ENCODE measurements at regions not wholly inside any gene's neighbourhood (a gene's known extent, or its start where the extent isn't known, plus 50 kb on each side); places are given as distances from the start of the nearest gene placed in this dataset.

DNA sequence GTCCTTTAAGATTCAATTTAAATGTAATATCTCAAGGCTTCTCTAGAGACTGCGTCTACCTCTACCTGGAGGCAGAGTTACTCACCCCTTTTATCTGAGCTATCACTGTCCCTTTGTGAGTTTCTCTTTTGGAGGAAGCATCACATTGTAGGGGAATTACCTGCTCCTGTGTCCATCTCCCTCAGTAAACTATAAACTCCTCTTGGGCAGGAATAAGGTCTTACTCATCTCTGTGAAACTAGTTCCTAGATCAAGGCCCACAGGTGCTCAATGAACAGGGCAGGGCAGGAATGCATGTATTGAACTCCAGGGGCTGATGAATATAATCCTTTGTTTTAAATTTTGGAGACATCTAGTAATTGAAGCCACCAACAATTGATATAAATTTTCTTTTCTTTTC lies 139.8 kb upstream of the ERCC6L2 start:
- no peak for DNase-seq (ENCODE audit: extremely low read depth in 1 of 2, low read depth in 1 of 2)

DNA sequence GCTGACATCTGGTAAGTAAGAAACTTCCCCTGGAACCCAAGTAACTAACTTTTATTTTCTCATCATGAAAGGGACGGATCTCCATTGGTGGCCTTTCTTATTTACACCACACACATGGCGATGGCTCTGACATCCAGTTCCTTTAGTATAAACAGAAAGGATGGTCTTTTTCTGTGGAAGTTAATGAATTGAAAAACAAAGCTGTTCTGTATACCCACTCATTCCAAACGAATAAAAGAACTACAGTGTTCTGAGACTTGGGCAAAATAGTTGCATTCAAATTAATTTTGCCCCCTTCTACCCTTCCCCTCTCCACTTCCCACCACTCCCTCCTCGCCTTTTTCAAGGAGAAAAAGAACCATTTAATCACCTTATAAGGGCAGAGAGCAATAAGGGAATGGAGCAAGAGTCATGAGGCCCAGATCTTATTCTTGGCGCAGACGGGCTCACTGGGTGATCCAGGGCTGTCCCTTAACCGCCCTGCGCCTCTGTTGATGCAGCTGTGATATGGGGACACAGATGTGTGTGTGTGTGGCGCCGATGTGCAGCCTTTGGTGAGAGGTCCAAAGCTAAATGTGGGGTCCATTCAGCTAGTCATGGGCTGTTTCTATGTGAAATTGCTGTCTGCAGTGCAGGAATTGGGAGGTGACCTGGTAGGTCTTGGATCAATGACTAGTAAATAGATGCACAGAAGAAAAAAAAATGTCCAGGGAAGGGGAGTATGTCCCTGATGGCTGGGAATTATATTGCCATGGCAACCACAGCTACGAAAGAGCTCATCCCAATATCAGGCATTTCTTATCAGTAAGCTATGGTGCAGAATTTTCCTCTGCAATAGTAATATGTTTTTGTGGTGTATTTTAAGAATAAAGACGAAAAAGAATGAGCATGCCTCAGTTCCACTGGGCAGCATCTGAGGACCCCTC lies 141.5 kb upstream of the ERCC6L2 start:
- DNase-seq (ENCODE audit: extremely low read depth in 1 of 2, low read depth in 1 of 2), result no peak

DNA sequence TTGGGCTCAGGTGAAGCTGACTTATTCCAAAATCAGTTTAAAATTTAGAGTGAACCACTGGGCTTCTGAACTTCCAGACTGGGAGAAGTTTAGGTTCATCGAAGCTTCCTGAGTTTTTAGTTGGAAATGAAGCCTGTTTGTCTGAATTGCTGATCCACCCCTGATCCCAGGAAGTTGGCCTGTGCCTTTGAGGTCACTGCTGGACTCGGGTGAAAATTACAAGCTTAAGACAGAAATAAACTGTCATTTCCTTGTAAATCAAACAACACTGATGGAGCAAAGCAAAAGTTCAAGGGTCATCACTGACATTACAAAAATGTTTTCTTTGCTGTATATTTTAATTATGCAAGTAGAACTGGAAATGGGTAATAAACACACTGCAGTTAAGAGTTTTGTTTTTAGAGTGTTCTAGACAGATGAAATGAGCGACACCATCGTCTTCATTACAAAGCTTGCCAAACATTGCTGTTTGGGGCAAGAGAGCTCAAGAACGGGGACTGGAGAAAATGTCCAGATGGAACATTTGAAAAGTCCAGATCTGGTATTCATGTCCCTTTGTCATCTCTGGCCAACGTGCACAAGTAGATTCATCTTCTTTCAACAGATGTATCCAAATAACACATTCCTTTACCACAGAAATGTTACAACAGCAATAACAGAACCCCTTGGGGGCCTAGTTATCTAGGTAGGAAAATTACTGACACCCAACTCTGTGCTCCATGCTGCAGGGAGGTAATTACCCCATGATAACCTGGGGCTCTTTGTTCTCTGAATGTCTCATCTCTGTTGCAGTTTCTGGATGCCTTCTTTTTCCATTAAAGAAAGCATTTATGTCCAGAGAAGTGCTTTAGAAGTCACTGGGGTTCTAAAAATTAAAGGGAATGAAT lies 142.4 kb upstream of the ERCC6L2 start:
- no peak for DNase-seq (ENCODE audit: extremely low read depth in 1 of 2, low read depth in 1 of 2)

DNA sequence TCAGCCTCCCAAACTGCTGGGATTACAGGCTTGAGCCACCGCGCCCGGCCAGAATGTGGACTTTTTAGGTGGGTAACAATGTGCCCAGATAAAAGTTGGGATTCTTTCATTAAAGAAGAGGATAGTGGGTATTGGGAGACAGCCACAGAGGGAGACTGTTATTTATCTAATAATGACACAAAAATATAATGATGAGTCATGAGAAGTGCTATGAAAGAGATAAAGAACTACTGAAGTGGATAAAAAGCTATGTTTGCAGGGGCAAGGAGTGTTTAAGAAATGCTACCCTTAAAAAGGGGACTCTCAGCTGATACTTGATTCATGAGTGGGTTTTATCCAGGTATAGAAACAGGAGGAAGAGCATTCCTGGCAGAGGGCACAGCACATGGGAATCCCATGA lies 143.6 kb upstream of the ERCC6L2 start:
- no peak for DNase-seq (ENCODE audit: extremely low read depth in 1 of 2, low read depth in 1 of 2)

- no peak for DNase-seq (ENCODE audit: extremely low read depth in 1 of 2, low read depth in 1 of 2)
Observed at GRCh38 chr9:95729669-95730368, 145.7 kb upstream of the ERCC6L2 start.

- DNase-seq (ENCODE audit: extremely low read depth in 1 of 2, low read depth in 1 of 2), result no peak
Observed at GRCh38 chr9:95729046-95729445, 146.4 kb upstream of the ERCC6L2 start.

- DNase-seq (ENCODE audit: extremely low read depth in 1 of 2, low read depth in 1 of 2), result no peak
Observed at GRCh38 chr9:95727947-95728520, 147.5 kb upstream of the ERCC6L2 start.

DNA sequence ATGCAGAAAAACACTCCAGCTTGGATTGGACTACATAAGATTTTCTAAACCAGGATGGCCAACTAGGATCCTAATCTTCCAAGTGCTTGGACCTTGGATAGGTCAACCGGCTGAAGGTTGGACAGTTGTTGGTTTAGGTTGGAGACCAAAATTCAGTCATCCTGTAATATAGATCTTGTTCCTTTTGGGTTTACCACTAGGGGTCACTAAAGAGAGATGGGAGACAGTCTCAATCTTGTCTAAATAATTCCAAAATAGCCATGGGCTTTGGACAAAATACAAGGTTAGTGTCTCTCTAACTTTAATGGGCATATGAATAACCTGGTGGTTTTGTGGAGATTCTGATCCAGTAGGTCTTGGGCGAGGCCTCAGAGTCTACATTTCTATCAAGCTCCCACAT lies 148.7 kb upstream of the ERCC6L2 start:
- no peak for DNase-seq (ENCODE audit: extremely low read depth in 1 of 2, low read depth in 1 of 2)

DNA sequence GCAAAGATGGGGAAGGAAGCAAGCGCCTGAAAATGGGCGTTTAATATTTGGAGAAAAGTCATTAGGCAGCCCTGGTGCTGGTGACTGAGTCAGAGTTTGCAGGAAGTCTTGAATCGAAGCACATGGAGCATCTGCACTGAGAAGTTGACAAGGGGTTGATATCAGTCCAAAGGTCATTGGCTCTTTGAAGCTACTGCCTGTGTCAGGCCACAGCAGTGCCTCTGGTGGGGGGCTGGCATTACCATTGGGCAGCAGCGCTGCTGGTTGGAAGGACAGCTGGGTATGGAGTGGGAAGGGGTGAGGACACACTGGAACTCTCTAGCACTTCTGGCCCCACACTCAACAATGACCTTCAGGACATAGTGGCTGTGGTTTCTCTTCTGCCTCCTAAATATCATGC lies 150.4 kb upstream of the ERCC6L2 start:
- peak in 1 of 2 donors; percentile 7 for DNase-seq (ENCODE audit: extremely low read depth in 1 of 2, low read depth in 1 of 2)

GRCh38 chr9:95724253-95724991 lies 151.1 kb upstream of the ERCC6L2 start:
- peak; percentile 36 to 57 for DNase-seq (ENCODE audit: extremely low read depth in 1 of 2, low read depth in 1 of 2)

- no peak for DNase-seq (ENCODE audit: extremely low read depth in 1 of 2, low read depth in 1 of 2)
Observed at GRCh38 chr9:95722141-95722540, 153.3 kb upstream of the ERCC6L2 start.

DNA sequence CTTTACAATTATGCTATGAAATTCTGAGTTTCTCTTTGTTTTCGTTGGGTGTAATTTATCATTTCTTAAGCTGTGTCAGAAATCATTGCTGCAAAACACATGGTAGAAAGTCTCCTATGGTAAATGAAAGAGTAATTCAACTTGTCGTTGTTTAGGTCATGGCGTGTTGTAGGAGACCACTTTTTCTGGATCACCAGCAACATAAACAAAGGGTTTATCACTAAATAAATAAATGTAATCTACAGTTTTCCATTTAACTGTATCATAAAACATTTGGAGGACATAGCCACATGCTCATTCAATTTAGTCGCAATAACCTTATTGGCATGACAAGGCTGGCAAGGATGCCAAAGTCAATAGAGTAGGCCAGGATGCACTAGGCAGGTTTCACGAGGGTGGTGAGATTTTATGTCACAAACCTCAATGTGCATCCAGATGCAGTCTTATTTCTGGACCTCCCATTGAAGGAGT lies 154.4 kb upstream of the ERCC6L2 start:
- no peak for DNase-seq (ENCODE audit: extremely low read depth in 1 of 2, low read depth in 1 of 2)

- no peak for DNase-seq (ENCODE audit: extremely low read depth in 1 of 2, low read depth in 1 of 2)
Observed at GRCh38 chr9:95720496-95720895, 155.0 kb upstream of the ERCC6L2 start.

- DNase-seq (ENCODE audit: extremely low read depth in 1 of 2, low read depth in 1 of 2), result no peak
Observed at GRCh38 chr9:95719354-95719753, 156.1 kb upstream of the ERCC6L2 start.

DNA sequence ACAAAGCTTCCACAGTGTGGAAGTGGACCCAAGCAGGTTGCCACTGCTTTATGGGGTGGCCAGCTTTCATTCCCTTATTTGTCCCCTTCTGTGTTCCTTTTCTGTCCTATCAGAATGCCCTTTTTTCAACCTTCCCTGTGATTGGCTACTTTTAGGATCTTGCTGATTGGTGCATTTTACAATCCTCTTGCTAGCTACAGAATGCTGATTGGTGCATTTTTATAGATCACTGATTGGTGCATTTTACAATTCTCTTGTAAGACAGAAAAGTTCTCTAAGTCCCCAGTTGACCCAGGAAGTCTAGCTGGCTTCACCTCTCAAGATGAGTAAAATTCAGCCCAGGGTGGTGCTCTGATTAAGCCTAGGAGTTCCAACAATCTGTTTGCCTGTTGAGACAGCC lies 157.2 kb upstream of the ERCC6L2 start:
- no peak for DNase-seq (ENCODE audit: extremely low read depth in 1 of 2, low read depth in 1 of 2)

DNA sequence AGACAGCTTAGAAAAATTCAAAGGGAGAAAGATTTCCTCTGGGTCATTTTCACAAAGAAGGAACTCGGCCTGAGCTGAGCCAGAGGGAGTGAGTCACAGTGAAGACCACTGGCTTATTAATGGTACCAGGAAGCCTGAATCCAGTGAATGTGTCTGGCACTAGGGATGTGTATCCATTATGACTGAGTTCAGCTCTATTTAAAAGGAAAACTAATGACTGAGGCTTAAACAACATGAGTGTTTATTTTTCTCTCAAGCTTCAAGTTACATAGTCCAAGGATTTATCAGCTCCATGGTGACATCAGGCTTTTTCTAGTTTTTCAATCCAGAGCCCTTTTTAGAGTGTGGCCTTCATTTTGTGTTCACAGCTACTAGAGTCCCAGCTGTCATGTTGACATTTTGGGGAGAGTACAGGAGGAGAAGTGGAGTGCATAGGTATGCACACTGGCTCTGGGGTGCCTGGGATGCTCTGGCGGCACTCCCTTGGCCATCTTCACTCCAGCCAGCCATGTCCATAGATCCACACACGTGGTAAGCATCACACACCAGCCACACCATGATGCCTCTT lies 159.5 kb upstream of the ERCC6L2 start:
- DNase-seq (ENCODE audit: extremely low read depth in 1 of 2, low read depth in 1 of 2), result no peak

DNA sequence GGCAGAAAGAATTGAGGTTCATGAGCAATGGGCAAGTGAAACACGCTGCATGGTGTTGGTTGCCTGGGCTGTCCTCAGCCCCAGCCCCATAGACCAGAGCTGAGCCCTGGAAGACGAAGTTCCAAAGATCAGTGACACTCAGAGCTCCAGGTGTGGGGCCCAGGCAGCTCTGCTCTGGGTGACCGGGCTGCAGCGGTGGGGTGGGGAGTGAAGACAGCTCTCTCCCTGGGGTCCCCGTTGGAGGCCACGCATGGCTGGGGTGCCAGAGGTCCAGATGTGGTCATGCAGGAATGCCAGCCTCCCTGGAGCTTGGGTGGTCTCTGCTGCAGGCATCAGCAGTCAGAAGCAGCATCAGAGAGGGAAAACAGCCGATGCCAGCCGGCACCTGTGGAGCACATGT lies 165.0 kb upstream of the ERCC6L2 start:
- DNase-seq (ENCODE audit: extremely low read depth in 1 of 2, low read depth in 1 of 2), result no peak

DNA sequence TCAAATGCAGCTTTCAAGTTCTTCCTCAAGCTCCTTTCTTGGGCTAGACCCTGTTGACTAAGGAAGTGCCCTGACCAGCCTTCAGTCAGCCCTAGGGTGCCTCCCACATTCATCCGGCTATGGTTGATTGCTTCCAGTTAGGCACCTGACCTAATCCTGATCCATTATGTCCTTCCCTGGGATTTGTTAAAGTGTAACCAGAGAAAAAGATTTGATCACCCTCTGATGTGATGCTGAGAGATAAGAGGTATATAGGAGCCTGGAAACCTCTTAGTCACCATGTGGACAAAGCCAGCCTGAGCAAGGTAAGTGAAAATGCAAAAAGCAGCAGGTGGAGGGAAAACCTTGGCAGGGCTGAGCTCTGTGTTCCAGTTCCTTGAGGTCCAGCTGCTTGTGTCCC lies 178.8 kb upstream of the ERCC6L2 start:
- no peak for DNase-seq (ENCODE audit: extremely low read depth in 1 of 2, low read depth in 1 of 2)

- DNase-seq (ENCODE audit: extremely low read depth in 1 of 2, low read depth in 1 of 2), result no peak
Observed at GRCh38 chr9:95691435-95691834, 174.7 kb upstream of the PTCH1 start.

- DNase-seq (ENCODE audit: extremely low read depth in 1 of 2, low read depth in 1 of 2), result no peak
Observed at GRCh38 chr9:95689669-95690068, 172.9 kb upstream of the PTCH1 start.

Measured in stimulated activated CD8-positive, alpha-beta memory T cell treated with anti-CD3 and anti-CD28 coated beads, Interleukin-7, amount 100 ng/mL, for 48 hours (primary cell).